ENCODE measurements at regions not wholly inside any gene's neighbourhood (a gene's known extent, or its start where the extent isn't known, plus 50 kb on each side); places are given as distances from the start of the nearest gene placed in this dataset.

DNA sequence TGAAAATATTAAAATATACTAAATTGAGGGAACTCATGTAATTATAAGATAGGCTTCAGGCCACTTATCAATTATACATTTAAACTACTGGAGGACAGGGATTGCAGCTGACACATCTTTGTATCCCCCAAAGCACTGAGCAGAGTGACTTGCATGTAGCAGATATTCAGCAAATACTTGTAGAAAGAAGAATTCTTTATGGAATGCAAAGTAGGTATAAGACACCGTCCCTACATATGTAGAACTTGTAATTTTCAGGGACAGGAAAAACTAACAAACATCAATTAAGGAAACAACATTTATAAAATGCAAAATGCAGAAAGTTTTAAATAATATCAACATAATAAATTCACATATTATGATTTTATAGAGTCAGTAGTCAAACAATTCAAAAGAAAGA lies 719.2 kb downstream of the OLFM4 start:
- no peak for DNase-seq

DNA sequence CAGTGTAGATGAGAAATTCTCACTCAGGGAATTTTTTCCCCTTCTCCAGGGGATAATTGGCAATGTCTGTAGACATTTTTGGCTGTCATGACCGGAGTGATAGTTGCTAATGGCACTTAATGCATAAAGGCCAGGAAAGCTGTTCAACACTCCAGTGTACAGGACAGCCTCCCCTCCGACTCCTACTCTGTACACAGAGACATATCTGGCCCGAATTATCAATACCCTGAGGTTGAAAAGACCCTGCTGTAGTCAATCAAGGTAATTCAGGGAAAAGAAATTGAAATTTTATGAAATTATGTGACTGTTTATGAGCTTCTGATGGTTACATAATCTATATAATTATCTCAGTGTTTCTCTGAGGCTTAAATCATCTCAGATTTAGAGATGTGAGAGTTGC lies 720.7 kb downstream of the OLFM4 start:
- no peak for DNase-seq

DNA sequence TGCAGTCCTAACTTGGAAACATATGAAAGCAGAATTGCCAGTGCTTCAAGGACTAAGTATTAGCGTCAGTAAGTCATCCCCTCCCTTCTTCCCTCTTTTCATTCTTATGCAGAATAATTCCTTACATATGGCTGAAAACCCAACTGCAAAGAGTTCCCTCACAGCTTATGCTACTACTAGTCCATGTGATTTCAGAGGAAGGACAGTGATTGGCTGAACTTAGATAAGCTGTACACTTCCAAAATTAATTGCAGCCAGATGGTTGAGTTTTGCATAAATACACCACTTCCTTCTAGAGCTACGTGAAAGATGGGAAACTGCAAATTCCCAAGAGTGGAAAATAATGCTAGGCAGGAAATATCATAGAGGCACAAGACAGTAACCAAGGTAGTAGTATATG lies 730.4 kb downstream of the OLFM4 start:
- no peak for DNase-seq

DNA sequence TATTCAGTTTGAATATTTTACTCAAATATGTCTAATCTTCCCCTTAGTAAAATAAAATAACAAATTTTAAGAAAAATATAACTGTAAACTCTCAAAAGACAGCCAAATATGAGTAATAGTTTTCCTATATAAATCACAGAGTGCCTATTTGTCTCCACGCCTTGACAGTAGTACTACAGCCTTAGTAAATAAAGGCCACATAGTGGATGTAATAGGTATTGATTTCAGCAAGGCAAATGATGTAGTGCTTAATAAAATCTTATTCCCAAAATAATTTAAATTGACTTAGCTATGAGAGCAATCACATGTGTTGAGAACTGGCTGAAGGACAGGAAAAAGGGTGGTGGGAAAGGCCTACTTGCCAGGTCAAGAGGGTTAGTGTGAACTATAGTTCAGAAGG lies 747.2 kb downstream of the OLFM4 start:
- DNase-seq: no peak

DNA sequence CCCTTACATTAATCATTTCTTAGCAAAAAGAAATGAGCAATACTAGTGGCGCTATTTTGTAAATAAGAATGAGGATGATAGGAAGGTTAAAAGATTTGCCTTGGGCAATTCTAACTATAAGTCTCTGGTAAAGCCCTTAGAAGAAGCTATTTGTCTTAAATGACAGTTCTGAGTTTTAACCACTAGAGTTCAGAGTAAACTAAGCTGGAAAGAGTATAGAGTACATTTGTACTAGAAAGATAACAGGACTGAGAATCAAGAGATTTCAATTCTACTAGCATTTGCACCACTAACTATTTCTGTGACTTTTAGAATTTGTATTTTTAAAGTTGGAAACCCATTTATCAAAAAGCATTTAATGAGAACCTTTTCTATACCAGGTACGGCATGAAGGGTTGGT lies 750.3 kb downstream of the OLFM4 start:
- DNase-seq: no peak

DNA sequence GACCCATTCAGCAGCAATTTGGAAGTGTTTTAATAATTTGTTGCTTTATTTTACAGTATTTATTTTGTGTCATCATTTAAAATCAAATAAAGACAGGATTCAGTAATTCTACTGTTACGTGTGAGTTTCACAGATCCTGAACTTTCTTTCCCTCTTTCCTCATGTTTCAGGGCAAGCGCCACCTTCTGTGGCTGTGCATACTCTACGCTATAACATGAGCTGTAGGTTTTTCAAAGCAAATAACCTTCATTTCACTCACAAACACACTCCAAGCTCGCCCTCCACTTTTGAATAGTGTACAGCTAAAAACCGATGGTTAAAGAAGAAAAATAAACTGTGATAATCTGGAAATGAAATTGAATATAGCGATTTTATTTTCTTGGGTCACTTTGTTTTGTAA lies 753.3 kb downstream of the OLFM4 start:
- DNase-seq: no peak

DNA sequence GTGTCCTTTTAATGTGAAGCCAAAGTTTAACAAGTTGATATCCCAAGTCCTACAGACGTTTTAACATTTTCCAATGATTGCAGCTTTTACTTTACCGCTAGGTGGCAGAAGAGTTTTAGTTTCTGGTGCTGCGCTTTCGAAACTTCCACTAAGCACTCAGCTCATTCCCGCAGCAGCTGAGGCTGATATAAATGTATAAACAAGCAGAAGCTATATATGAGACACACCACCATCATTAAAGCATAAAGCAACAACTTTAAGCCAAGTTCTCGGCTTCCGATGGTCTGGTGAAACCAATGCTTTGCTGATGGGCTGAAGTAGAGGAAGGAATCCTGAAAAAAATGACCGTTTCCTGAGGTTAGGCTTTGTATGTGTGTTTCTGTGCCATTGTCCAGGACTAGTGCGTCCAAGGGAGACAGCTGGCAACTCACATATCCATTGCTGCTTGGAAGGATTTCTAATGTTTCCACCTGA lies 753.9 kb downstream of the OLFM4 start:
- peak in 1 of 5 experiments; percentile 34 for DNase-seq

DNA sequence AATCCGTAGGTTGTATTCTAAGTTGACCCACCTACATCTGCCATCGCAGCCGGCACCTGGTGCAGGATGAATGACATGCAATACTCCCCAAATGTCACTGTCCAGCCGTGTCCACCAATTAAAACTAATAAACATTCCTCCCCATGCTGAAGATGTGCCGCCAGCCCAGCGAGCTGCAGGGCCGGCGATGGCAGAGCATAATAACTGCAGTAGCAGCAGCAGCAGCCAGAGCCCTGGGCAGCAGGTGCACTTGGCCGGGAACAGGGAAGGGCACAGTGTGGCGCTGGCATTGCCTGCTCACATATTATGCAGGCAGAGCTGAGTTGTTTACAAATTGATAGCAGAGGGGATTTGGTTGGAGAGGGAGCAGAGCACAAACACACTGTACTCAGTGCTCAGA lies 754.9 kb downstream of the OLFM4 start:
- no peak for DNase-seq

DNA sequence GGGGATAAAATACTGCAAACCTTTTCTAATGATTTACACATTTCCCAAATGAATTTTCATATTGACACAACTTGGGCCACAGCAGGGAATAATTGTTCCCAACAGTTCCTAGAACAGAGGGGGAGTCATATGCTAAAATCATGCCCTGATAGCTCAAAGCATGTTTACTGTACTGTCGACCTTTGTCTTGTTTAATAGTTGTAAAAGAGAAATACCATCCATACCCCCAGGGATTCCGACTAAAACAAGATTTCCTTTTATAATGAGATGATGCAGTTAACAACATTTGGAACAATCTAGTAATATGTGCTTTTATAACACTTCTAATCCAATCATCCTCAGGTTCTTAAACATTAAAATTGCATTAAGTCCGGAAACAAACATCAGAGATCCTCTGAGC lies 759.7 kb downstream of the OLFM4 start:
- no peak for DNase-seq

DNA sequence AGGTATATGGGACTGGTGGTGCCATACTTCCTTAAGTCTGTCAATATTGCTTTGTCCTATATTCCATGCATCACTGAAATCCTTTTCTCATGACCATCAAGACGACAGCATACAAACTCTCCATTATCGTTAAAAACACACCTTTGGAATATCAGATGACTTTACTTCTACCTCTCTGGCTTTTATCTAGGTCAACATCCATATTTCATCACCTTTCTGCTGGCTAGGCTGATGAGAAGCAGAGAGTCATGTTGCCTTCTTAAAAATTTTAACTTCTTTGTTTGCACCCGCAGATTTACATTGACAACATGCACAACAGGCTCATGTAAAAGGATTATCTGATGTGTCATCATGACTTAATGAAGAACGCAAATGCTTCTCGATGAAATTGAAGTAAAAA lies 771.4 kb downstream of the OLFM4 start:
- no peak for DNase-seq

DNA sequence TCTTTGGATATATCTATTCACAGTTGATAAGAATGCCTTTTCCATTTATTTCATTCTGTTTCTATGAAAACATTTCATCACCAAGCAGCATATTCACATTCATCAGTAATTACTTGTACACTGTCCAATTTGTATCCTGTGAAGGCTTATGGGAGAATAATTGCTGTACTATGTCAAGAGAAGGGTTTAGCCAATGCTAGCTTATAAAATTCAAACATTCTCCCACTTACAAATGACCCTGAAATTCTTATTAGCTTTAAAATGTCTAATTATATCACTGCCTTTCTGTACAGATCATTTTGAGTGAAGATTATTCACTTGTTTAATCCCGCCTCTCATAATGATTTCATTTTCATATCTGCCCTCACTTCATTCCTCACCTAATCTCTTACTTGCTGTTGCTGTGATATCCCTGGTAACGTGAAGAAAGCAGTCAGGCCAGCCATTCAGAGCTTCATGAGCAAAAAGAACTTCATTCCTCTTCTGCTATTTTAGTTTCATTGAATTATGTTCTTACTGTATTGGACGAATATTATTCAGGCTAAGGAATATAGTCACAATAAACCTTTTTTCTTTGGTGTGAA lies 778.7 kb downstream of the OLFM4 start:
- no peak for DNase-seq

DNA sequence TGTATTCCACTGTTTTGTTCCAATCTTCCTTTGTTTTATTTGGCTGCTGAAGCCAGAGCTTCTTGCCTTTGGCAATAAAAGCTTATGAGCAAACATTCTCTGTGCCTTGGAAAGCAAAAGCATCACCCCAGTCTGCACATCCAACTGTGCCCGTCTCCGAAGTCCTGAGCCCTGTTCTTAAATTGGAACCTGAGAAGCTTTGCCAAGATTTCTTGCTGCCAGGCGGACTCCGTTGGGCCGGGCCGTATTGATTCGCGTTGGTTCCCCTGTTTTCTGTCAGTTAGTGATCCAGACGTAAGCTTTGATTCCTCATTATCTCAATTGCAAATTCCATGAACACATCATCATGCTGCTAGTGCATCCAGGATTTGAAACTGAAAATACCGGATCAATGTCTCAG lies 793.0 kb downstream of the OLFM4 start:
- DNase-seq: no peak

DNA sequence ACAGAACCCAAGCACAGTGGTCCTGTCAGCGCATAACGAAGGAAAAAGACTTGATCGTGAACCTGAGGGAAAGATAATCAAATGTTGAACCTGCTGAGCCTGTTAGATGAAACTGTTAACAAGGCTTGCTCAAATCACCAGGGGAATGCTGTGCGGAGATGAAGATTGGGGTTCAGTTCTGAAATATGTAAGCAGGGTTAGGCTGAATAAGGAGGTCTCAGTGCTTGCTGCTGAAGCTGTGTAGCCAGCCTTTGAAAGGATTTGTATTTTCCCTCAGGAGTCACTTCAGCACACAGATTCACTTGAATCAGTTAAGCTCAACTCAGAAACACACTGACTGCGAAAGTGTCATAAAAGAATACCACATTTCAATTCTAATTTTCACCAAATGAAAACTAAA lies 793.5 kb downstream of the OLFM4 start:
- no peak for DNase-seq

DNA sequence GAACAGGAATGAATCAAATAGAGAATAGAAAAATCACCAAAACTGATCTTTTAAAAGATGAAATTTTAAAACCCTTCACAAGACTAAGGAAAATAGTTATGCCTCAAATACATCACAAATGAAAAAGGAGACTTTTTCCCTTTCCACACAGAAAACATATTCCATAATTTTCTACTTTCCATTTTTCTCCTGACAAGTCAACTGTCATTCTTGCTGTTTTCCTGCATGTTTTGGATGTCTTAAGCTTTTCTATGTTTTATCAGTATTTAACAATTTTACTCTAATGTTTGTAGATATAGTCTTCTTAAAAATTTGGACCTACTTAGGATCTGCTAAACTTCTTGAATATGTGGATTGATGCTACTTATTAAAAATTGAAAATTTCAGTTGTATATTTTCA lies 810.8 kb downstream of the OLFM4 start:
- no peak for DNase-seq

DNA sequence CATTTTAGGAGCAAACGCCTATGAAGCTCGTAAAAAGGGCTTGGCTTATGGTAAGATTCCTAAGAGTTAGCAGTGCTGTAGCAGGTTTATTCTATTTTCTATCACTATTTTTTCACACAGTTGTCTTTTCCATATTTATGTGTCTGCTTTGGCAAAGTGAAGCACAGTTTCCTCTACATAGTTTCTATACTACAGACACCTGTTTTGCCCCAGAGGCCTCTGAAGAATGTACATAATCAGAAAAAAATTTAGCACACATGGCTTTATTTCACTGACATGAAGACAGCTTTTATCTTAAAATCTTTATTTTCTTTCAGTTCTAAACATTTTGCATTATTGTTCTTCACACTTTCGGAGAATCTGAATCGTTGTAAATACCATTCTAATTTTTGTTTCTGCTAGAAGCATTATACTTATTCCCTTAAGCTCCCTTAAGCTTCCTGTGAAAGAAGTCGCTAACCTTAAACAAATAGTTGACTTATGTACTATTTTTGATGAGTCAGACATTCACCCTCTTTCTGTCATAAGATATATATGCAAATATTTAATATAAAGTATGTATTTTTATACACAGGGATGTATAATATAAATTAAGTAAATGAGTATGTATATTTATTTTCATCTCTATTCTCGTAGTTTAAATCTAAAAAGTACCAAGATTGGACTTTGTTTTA lies 816.0 kb downstream of the OLFM4 start:
- DNase-seq: no peak

DNA sequence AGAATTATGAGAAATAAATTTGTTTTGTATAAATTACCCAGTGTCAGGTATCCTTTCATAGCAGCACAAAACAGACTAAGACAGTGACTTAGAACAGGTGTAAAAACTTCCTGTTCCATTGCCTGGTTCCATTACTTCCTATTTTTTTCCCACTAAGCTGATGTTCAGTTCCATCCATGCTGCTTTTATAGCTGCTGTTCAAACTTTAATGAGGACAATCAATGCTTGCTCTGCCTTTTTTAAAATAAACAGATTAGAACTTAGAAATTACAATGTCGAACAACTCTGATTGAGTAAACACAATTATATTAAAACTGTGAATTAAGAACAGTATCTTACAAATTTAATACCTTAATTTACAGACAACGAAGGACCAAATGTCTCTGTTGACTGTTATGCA lies 818.9 kb downstream of the OLFM4 start:
- DNase-seq: no peak

DNA sequence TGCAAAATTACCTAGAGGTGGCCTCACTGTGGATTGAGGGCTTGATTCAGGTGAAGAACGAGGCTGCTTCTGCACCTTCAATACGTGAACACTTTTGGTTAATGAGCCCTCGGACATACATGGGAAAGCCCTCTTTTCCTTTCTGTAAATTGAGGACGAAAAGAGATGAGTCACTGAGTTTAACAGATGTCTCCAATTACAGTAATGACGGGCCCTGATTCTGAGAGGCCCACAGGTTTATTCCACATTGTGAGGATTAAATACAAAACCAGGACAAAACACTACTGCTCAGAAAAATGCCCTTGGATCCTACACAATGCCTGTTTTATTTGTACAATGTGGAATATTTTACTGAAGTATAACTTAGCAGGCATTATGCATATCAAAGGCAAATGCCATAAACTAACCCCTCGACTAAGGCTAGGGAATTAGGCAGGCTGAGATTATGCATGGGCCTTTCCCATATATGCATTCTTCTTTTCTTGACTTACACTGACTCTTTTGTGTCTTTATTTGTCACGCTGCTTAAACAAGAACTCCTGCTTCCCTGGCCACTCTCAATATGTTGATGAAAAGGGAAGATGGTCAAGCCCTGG lies 819.9 kb downstream of the OLFM4 start:
- DNase-seq: no peak

DNA sequence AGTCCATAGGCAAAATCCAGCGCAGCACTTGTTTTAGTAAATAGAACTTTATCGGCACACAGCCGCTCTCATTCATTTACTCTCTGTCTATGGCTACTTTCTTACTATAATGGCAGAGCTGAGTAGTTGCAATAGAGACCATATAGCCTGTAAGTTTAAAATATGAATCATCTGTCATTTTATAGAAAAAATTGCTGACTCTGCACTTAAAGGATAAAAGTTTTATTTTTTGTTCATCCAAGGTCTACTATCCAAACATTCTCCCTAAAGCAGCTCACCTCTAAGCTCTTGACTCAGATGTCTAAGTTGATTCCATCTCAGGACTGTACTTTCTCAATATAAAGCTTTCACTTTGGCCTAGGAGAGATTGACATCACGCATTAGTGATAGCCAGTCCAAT lies 825.7 kb downstream of the OLFM4 start:
- no peak for DNase-seq

DNA sequence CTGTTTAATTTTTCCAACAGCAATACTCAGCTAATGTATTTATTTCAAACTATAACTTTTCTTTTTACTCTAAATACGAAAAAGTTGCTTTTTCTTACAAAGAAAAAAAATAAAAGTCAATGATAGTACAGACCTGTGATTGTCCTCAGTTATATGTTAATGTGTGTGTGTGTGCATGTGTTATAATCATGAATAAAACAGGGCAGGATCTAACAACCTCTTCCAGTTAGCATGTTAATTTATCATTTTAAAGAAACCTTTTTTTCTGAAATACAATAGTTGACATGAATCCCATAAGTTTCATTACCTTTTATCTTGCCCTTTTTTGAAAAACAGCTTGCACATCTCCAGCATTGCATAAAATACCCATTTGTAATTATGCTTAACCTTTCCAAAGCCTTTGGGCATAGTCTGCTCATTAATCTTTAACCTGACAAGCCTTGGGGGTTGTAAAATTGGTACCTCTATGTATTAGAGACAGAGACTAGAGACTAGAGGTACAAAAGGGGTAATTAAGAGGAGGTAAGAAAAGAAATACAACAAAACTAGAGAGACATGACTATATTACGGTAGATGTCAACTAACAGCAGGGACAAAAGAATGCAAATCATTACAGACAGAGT lies 828.1 kb downstream of the OLFM4 start:
- no peak for DNase-seq

DNA sequence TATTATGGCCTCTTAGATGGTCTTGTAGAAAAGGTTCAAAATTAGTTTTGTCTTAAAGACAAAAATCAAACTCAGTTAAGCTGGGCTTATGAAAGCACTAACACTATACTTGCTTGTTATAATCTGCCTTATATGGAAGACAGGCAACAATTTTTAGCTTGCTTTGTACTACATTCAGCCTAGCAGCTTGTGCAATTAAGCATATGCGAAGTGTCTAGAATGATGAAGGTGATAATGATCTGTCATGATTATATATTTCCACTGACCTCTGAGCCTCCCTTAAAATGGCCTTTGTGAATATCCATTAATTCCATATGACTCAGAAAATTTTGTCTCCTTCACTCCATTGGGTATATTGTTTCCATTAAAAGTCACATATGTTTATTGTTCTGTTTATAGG lies 834.9 kb downstream of the OLFM4 start:
- DNase-seq: no peak

DNA sequence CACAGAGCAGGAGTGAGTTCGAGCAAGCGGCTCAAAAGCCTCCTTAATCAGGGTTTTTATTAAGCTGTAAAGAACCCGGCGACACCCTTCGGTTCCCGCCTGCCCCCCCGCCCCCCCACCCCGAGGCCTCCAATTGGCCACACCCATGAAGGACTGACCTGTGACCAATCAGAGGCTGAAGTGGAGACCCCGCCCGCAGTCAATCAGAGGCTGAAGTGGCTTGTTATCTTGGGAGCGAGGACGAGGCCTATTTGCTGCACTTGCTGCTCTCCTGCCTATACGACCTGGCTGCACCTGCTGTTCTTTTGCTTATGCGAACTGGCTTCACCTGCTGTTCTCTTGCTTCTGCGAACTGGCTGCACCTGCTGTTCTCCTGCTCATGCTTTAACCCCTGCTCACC lies 844.9 kb downstream of the OLFM4 start:
- no peak for DNase-seq

DNA sequence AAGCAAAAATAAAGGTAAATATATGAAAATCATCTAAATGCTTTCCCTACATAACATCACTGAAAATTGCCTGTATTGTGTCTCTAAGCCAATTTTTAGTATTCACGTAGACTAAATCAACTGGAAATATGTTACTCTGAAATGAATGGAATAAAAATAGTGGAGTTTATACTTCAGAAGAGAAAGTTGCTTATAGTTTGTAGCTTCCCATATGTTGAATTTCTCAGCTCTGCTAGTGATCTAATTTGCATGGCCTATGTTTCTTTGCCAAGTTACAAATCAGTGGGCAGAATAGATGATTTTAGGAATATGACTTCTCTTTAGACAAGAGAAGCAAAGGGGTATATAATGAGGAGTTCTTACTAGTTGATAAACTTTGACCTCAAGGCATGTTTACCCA lies 850.2 kb downstream of the OLFM4 start:
- DNase-seq: no peak

DNA sequence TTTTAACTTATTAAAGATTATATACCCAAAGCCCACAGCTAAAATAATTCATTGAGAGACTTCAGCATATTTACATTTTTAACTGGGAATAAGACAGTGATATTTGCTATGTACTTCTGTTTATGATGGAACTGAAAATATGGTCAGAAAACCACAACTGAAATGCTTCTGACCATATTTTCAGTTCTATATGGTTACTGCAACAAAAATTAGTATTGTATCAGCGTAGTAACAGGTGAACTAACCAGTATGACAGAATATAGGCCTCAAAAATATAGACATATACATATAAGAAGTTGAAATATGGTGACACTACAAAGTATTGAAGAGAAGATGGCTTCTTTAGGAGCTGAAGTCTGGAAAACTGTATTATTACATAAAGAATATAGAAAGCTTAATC lies 857.4 kb downstream of the OLFM4 start:
- no peak for DNase-seq

DNA sequence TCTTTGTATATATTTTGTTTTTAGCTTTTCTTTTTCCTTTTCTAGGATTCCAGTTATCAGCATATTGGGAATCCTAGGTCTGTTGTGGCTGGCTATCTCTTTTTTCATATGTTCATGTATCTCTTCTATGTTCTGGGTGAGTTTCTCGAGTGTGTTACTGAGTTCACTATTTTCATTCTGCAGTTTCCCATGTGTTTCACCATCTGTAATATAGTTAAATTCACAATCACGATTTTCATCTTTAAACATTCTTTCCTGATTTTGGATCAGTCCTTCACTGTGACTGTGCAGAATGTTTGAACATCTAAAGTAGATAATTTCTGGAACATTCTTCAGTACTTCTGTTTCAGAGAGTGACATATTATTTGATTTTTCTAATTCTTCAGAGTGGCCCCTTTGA lies 862.1 kb downstream of the OLFM4 start:
- DNase-seq: no peak

Data from T-helper 2 cell (primary cell).